ENCODE measurements at regions not wholly inside any gene's neighbourhood (a gene's known extent, or its start where the extent isn't known, plus 50 kb on each side); places are given as distances from the start of the nearest gene placed in this dataset.

GRCh38 chr9:129266536-129266935 is 88.5 kb upstream of the IER5L start:
- in situ Hi-C loops (cut with MboI): no loop called here
- WGBS, 2 experiments (ENCODE audit: low coverage in 1 of 2, low lambda C conversion rate in 2 of 2, missing lambda C conversion rate in 2 of 2): 58 to 64% methylated on average over 5 of the region's 5 CpGs
- no peaks in the 10 kb centered on the region for H3K9me2 ChIP-seq (ENCODE audit: insufficient read depth)

GRCh38 chr9:129264388-129264787 is 86.3 kb upstream of the IER5L start:
- no peak for TF ChIP-seq EZH2 (IDR thresholded peaks at IDR 0.05; ENCODE audit: insufficient read depth, poor library complexity, severe bottlenecking)
- no peak for TF ChIP-seq EZH2phosphoT487 (IDR thresholded peaks at IDR 0.05; ENCODE audit: insufficient read depth, low read depth)
- no peak overlapping the region for H3K4me2 ChIP-seq (ENCODE audit: unreplicated experiment)
- 0% methylated on average over 1 of the region's 5 CpGs; no CpG with 5 or more reads in 1 of the 2 experiments for WGBS, 2 experiments (ENCODE audit: low coverage in 1 of 2, low lambda C conversion rate in 2 of 2, missing lambda C conversion rate in 2 of 2)
- no peaks in the 10 kb centered on the region for H3K4me1 ChIP-seq (ENCODE audit: insufficient read depth)
- H2AFZ ChIP-seq: no peak overlapping the region
- no peaks in the 10 kb centered on the region for H4K20me1 ChIP-seq (ENCODE audit: insufficient read depth)
- no peaks in the 10 kb centered on the region for H3K79me2 ChIP-seq (ENCODE audit: insufficient read depth)
- no peaks in the 10 kb centered on the region for H3F3A ChIP-seq (ENCODE audit: insufficient read depth)
- no peaks in the 10 kb centered on the region for H3K9me2 ChIP-seq (ENCODE audit: insufficient read depth)
- no peak overlapping the region for H3K9ac ChIP-seq
- H3K36me3 ChIP-seq (ENCODE audit: low read depth): no peaks in the 10 kb centered on the region
- no peak for DNase-seq
- in situ Hi-C loops (cut with MboI): no loop called here
- no peaks in the 10 kb centered on the region for H3K27me3 ChIP-seq (replicated peaks; ENCODE audit: insufficient read depth)
- no peak overlapping the region for H3K27ac ChIP-seq
- no peaks in the 10 kb centered on the region for H3K9me3 ChIP-seq (ENCODE audit: low read depth)
- no peak overlapping the region for H3K4me3 ChIP-seq

More at GRCh38 chr9:129266536-129266935, 88.5 kb upstream of the IER5L start:
- Histone ChIP-seq H3K36me3 (ENCODE audit: low read depth) (no peaks in the 10 kb centered on the region), H3K27ac (no peak overlapping the region), H3K4me1 (ENCODE audit: insufficient read depth) (peaks cover 6% of the 10 kb centered on the region), H3K9ac (no peak overlapping the region), H3F3A (ENCODE audit: insufficient read depth) (no peaks in the 10 kb centered on the region), H3K9me3 (ENCODE audit: low read depth) (no peaks in the 10 kb centered on the region), H2AFZ (no peak overlapping the region), H3K79me2 (ENCODE audit: insufficient read depth) (no peaks in the 10 kb centered on the region), H3K27me3 (replicated peaks; ENCODE audit: insufficient read depth) (no peaks in the 10 kb centered on the region), H3K4me3 (no peak overlapping the region), H3K4me2 (ENCODE audit: unreplicated experiment) (no peak overlapping the region), H4K20me1 (ENCODE audit: insufficient read depth) (no peaks in the 10 kb centered on the region)
- no peak for DNase-seq
- TF ChIP-seq EZH2 (IDR thresholded peaks at IDR 0.05; ENCODE audit: insufficient read depth, poor library complexity, severe bottlenecking): no peak
- no peak for TF ChIP-seq EZH2phosphoT487 (IDR thresholded peaks at IDR 0.05; ENCODE audit: insufficient read depth, low read depth)

- Histone ChIP-seq H3K9me2 (ENCODE audit: insufficient read depth) (no peaks in the 10 kb centered on the region), H4K20me1 (ENCODE audit: insufficient read depth) (no peaks in the 10 kb centered on the region), H3K9me3 (ENCODE audit: low read depth) (no peaks in the 10 kb centered on the region), H3K4me3 (no peak overlapping the region), H3K36me3 (ENCODE audit: low read depth) (no peaks in the 10 kb centered on the region), H3K27ac (no peak overlapping the region), H2AFZ (no peak overlapping the region), H3K9ac (no peak overlapping the region), H3F3A (ENCODE audit: insufficient read depth) (no peaks in the 10 kb centered on the region), H3K4me1 (ENCODE audit: insufficient read depth) (no peaks in the 10 kb centered on the region), H3K79me2 (ENCODE audit: insufficient read depth) (no peaks in the 10 kb centered on the region), H3K4me2 (ENCODE audit: unreplicated experiment) (no peak overlapping the region), H3K27me3 (replicated peaks; ENCODE audit: insufficient read depth) (no peaks in the 10 kb centered on the region)
- no peak for TF ChIP-seq EZH2 (IDR thresholded peaks at IDR 0.05; ENCODE audit: insufficient read depth, poor library complexity, severe bottlenecking)
- no peak for TF ChIP-seq EZH2phosphoT487 (IDR thresholded peaks at IDR 0.05; ENCODE audit: insufficient read depth, low read depth)
- 32 to 33% methylated on average over 8 of the region's 8 CpGs for WGBS, 2 experiments (ENCODE audit: low coverage in 1 of 2, low lambda C conversion rate in 2 of 2, missing lambda C conversion rate in 2 of 2)
- in situ Hi-C loops (cut with MboI): no loop called here
- peak; percentile 22 for DNase-seq
Measured at GRCh38 chr9:129263836-129264235, 85.8 kb upstream of the IER5L start.

- H3K4me3 ChIP-seq: no peak overlapping the region
- no peaks in the 10 kb centered on the region for H4K20me1 ChIP-seq (ENCODE audit: insufficient read depth)
- no peaks in the 10 kb centered on the region for H3F3A ChIP-seq (ENCODE audit: insufficient read depth)
- DNase-seq: no peak
- H3K27ac ChIP-seq: no peak overlapping the region
- no peaks in the 10 kb centered on the region for H3K36me3 ChIP-seq (ENCODE audit: low read depth)
- H3K79me2 ChIP-seq (ENCODE audit: insufficient read depth): no peaks in the 10 kb centered on the region
- H3K9ac ChIP-seq: no peak overlapping the region
- H3K9me2 ChIP-seq (ENCODE audit: insufficient read depth): no peaks in the 10 kb centered on the region
- H2AFZ ChIP-seq: no peak overlapping the region
- no peak overlapping the region for H3K4me2 ChIP-seq (ENCODE audit: unreplicated experiment)
- H3K4me1 ChIP-seq (ENCODE audit: insufficient read depth): no peaks in the 10 kb centered on the region
- 95 to 99% methylated on average over 7 to 9 of the region's 9 CpGs for WGBS, 2 experiments (ENCODE audit: low coverage in 1 of 2, low lambda C conversion rate in 2 of 2, missing lambda C conversion rate in 2 of 2)
- no peaks in the 10 kb centered on the region for H3K27me3 ChIP-seq (replicated peaks; ENCODE audit: insufficient read depth)
- TF ChIP-seq EZH2phosphoT487 (IDR thresholded peaks at IDR 0.05; ENCODE audit: insufficient read depth, low read depth) (no peak), EZH2 (IDR thresholded peaks at IDR 0.05; ENCODE audit: insufficient read depth, poor library complexity, severe bottlenecking) (no peak)
- in situ Hi-C loops (cut with MboI): no loop called here
- no peaks in the 10 kb centered on the region for H3K9me3 ChIP-seq (ENCODE audit: low read depth)
Measured at GRCh38 chr9:129262261-129262660, 84.2 kb upstream of the IER5L start.

GRCh38 chr9:129259375-129259774 is 81.3 kb upstream of the IER5L start:
- Histone ChIP-seq H3K4me1 (ENCODE audit: insufficient read depth) (no peaks in the 10 kb centered on the region), H3K9me3 (ENCODE audit: low read depth) (no peaks in the 10 kb centered on the region), H3K4me2 (ENCODE audit: unreplicated experiment) (no peak overlapping the region), H3K4me3 (no peak overlapping the region), H3K9me2 (ENCODE audit: insufficient read depth) (no peaks in the 10 kb centered on the region), H3K79me2 (ENCODE audit: insufficient read depth) (no peaks in the 10 kb centered on the region), H3K9ac (no peak overlapping the region), H3K27me3 (replicated peaks; ENCODE audit: insufficient read depth) (no peaks in the 10 kb centered on the region), H2AFZ (no peak overlapping the region), H4K20me1 (ENCODE audit: insufficient read depth) (no peaks in the 10 kb centered on the region), H3K27ac (no peak overlapping the region), H3K36me3 (ENCODE audit: low read depth) (no peaks in the 10 kb centered on the region), H3F3A (ENCODE audit: insufficient read depth) (no peaks in the 10 kb centered on the region)
- 52 to 56% methylated on average over 7 of the region's 7 CpGs for WGBS, 2 experiments (ENCODE audit: low coverage in 1 of 2, low lambda C conversion rate in 2 of 2, missing lambda C conversion rate in 2 of 2)
- no peak for DNase-seq
- in situ Hi-C loops (cut with MboI): no loop called here
- TF ChIP-seq EZH2phosphoT487 (IDR thresholded peaks at IDR 0.05; ENCODE audit: insufficient read depth, low read depth) (no peak), EZH2 (IDR thresholded peaks at IDR 0.05; ENCODE audit: insufficient read depth, poor library complexity, severe bottlenecking) (no peak)

All from GM23248 (cell line).